ENCODE measurements at regions not wholly inside any gene's neighbourhood (a gene's known extent, or its start where the extent isn't known, plus 50 kb on each side); places are given as distances from the start of the nearest gene placed in this dataset.

- H4K91ac ChIP-seq (ENCODE audit: insufficient read length, low read depth, low read length): no peak overlapping the region
Measured at GRCh38 chr5:56638768-56639238, 176.5 kb upstream of the MAP3K1 start.

More at GRCh38 chr5:56638768-56639238, 176.5 kb upstream of the MAP3K1 start:
- no peak overlapping the region for H3K23ac ChIP-seq (ENCODE audit: insufficient read length, low read depth, low read length)
- no peak overlapping the region for H3K9ac ChIP-seq (ENCODE audit: extremely low read depth, insufficient read length, low read length)
- H3K27ac ChIP-seq (ENCODE audit: insufficient read length, low read depth, low read length): no peak overlapping the region
- H2BK20ac ChIP-seq (ENCODE audit: low read depth, low read length, poor library complexity, severe bottlenecking): no peak overlapping the region
- H3K27ac Mint-ChIP-seq: no peak overlapping the region; a peak in 1 of 7 replicates
- H3K27me3 ChIP-seq (ENCODE audit: insufficient read depth, low read length): no peaks in the 10 kb centered on the region
- H2AFZ ChIP-seq (ENCODE audit: low read length): no peak overlapping the region
- H2BK15ac ChIP-seq (ENCODE audit: low read depth, low read length): no peak overlapping the region
- DNase-seq: no peak
- H2AK5ac ChIP-seq (ENCODE audit: insufficient read length, low read length): no peak overlapping the region
- no peak overlapping the region for H2BK12ac ChIP-seq (ENCODE audit: insufficient read length, low read depth, low read length)
- H3K36me3 Mint-ChIP-seq (ENCODE audit: insufficient read depth in 1 of 3, low read depth in 3 of 3): no peaks in the 10 kb centered on the region; a peak in 2 of 7 replicates
- WGBS (ENCODE audit: extremely low coverage, insufficient read length, low lambda C conversion rate): no CpG with 5 or more reads among the region's 5 CpGs
- H2BK5ac ChIP-seq (ENCODE audit: insufficient read length, low read length): no peak overlapping the region
- no peak overlapping the region for H4K8ac ChIP-seq (replicated peaks; ENCODE audit: insufficient read length, low read depth, low read length)
- no peaks in the 10 kb centered on the region for H3K23me2 ChIP-seq (ENCODE audit: insufficient read length, low read depth, low read length, poor library complexity, severe bottlenecking)
- no peak overlapping the region for H3K14ac ChIP-seq (ENCODE audit: insufficient read depth, low read length)
- peaks cover 33 to 34% of the 10 kb centered on the region in 2 experiments for H3K4me1 Mint-ChIP-seq
- no peaks in the 10 kb centered on the region for H3K27me3 Mint-ChIP-seq (ENCODE audit: low read depth)
- H3K9me3 Mint-ChIP-seq: no peaks in the 10 kb centered on the region
- H3K18ac ChIP-seq (ENCODE audit: insufficient read length, low read depth, low read length): no peak overlapping the region
- H3K4me3 Mint-ChIP-seq: no peak overlapping the region
- peaks cover 6% of the 10 kb centered on the region; the same call in 1 of the 2 replicates for H3K4me1 ChIP-seq (ENCODE audit: insufficient read depth, low read length)
- no peak overlapping the region for H2BK120ac ChIP-seq (ENCODE audit: low read depth, low read length, poor library complexity, severe bottlenecking)
- no peaks in the 10 kb centered on the region for H4K20me1 ChIP-seq (ENCODE audit: control insufficient read depth, insufficient read depth, insufficient read length)
- no peak overlapping the region for H3T11ph ChIP-seq (ENCODE audit: low read length)
- no peak overlapping the region for H3K56ac ChIP-seq (ENCODE audit: insufficient read length, low read depth, low read length)
- no peaks in the 10 kb centered on the region for H3K79me2 ChIP-seq (ENCODE audit: insufficient read depth, low read length)
- H3K4me2 ChIP-seq (ENCODE audit: insufficient read depth, insufficient read length, low read length): no peak overlapping the region
- no peak overlapping the region for H3K4ac ChIP-seq (ENCODE audit: low read depth, low read length)
- TF ChIP-seq, protein P1, sequence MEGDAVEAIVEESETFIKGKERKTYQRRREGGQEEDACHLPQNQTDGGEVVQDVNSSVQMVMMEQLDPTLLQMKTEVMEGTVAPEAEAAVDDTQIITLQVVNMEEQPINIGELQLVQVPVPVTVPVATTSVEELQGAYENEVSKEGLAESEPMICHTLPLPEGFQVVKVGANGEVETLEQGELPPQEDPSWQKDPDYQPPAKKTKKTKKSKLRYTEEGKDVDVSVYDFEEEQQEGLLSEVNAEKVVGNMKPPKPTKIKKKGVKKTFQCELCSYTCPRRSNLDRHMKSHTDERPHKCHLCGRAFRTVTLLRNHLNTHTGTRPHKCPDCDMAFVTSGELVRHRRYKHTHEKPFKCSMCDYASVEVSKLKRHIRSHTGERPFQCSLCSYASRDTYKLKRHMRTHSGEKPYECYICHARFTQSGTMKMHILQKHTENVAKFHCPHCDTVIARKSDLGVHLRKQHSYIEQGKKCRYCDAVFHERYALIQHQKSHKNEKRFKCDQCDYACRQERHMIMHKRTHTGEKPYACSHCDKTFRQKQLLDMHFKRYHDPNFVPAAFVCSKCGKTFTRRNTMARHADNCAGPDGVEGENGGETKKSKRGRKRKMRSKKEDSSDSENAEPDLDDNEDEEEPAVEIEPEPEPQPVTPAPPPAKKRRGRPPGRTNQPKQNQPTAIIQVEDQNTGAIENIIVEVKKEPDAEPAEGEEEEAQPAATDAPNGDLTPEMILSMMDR (conservative IDR thresholded peaks at IDR 0.05): no peak
- H4K5ac ChIP-seq (ENCODE audit: insufficient read length, low read depth, low read length): no peak overlapping the region
- no peaks in the 10 kb centered on the region for H3K9me3 ChIP-seq (ENCODE audit: control insufficient read depth, low read depth, low read length)
- H3K79me1 ChIP-seq (ENCODE audit: insufficient read depth, low read depth, low read length, poor library complexity, severe bottlenecking): no peaks in the 10 kb centered on the region

Measured in H9 (cell line).